ENCODE measurements at regions not wholly inside any gene's neighbourhood (a gene's known extent, or its start where the extent isn't known, plus 50 kb on each side); places are given as distances from the start of the nearest gene placed in this dataset.

DNA sequence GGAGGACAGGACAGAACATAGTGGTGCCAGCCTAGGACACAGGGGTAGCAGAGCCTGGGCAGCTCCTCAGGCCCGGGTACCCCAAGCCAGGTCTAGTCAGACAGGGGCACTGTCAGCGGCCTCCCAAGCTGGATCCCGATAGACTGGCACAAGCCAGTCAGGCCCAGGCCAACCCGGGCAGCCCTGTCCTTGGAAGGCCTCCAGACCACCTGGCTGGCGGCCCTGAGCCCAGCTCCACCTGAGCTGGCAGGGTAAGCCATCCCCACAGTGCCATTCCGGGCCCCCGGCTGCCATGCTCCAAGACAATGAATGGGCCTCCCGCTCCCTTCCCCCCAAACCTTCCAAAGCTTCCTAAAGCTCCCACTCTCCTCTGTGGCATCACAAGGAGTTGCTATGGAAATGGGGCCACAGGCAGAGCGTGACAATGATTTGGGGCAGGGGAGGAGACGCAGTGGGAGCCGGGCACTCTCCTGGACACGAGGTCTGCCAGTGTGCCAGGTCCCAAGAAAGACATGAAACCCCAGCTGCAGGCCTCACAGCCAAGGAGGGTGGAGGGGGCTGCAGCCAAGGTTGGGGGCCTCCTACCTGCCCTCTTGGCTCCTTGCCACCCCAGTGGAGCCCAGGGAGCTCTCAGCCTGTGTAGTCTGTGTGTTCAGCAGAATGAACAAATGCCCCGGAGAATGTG is 165.6 kb upstream of the LINGO1 start:
- H2AFZ ChIP-seq (ENCODE audit: low read length), result peak overlapping the region; percentile 52; the same call in 1 of the 2 replicates
- H3K4me3 ChIP-seq (ENCODE audit: low read length), result no peak overlapping the region
- no peaks in the 10 kb centered on the region for H3K27me3 ChIP-seq (replicated peaks; ENCODE audit: insufficient read depth, low read length)
- no peaks in the 10 kb centered on the region for H3K9me3 ChIP-seq (replicated peaks; ENCODE audit: insufficient read depth, low read length)
- H4K20me1 ChIP-seq (ENCODE audit: insufficient read depth, low read length), result no peaks in the 10 kb centered on the region
- H3K9ac ChIP-seq (ENCODE audit: low read length), result peak overlapping the region; percentile 57
- no peaks in the 10 kb centered on the region for H3K79me2 ChIP-seq (ENCODE audit: low read length)
- peak overlapping the region; percentile 96 for H3K27ac ChIP-seq (ENCODE audit: low read length)
- H3F3A ChIP-seq (ENCODE audit: insufficient read depth, low read length), result peaks cover 14% of the 10 kb centered on the region
- TF ChIP-seq EZH2 (optimal IDR thresholded peaks at IDR 0.05; ENCODE audit: low read depth, low read length), result no peak
- H3K4me2 ChIP-seq (ENCODE audit: low read depth, low read length), result peak overlapping the region; percentile 78
- peaks cover 22% of the 10 kb centered on the region for H3K4me1 ChIP-seq (ENCODE audit: low read length)
- H3K36me3 ChIP-seq (replicated peaks; ENCODE audit: insufficient read depth, low read length), result no peaks in the 10 kb centered on the region
- H3K9me2 ChIP-seq (replicated peaks; ENCODE audit: insufficient read depth, low read length), result no peaks in the 10 kb centered on the region
- DNase-seq, result no peak

DNA sequence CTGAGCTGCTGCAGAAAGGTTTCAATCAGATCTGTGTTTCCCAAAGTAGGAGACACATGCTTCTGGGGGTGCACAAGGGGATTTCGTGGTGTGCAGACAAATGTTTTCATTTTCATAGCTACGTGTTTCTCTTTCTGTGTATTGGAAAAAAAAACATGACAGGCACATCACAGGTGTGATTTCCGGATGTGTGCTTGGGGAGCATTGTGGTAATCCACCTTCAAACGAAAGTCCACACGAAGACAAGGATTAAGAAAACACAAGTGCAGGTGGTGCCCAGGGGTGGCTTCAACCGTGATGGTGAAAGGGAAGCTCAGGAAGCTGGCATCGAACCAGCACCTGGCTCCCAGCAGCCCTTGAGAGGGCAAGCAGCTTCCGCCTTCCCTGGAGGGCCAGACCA is 164.6 kb upstream of the LINGO1 start:
- Histone ChIP-seq H2AFZ (ENCODE audit: low read length) (peak overlapping the region; percentile 58), H3K4me2 (ENCODE audit: low read depth, low read length) (peak overlapping the region; percentile 78)

DNA sequence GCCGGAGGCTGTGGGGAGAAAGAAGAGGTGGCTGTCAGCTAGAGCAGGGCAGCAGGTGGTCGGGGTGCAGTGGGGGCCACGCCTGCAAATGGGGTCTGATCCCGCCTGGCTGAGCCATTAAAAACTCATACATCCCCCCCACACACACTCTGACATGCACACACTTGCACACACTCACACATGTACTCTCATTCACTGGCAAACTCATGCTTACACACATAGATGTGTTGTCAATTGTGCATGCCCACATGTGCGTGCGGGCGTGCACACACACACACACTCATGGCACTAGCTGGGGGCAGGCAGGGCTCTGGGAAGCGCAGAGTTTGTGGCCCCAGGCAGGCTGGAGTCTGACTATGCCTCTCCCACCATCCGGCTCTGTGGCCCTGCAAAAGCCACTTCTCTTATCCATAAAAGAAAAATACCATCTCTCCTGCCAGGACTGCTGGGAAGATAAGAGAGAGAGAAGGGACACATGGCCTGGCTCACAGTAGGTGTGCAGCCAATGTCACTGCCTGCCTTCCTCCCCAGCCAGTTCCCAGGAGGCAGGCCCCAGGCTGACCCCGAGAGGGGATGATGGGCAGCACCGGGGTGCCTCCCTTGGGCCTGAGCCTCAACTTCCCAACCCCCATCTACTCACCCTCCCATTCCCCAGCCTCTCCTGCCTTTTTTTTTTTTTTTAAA is 163.5 kb upstream of the LINGO1 start:
- Histone ChIP-seq H3K9ac (ENCODE audit: low read length) (no peak overlapping the region), H3K27me3 (replicated peaks; ENCODE audit: insufficient read depth, low read length) (no peaks in the 10 kb centered on the region), H2AFZ (ENCODE audit: low read length) (no peak overlapping the region), H3K4me1 (ENCODE audit: low read length) (peaks cover 22% of the 10 kb centered on the region), H3K27ac (ENCODE audit: low read length) (peak overlapping the region; percentile 96; the same call in 1 of the 2 replicates), H3K36me3 (replicated peaks; ENCODE audit: insufficient read depth, low read length) (no peaks in the 10 kb centered on the region), H3K79me2 (ENCODE audit: low read length) (no peaks in the 10 kb centered on the region), H3K9me3 (replicated peaks; ENCODE audit: insufficient read depth, low read length) (no peaks in the 10 kb centered on the region), H3K4me3 (ENCODE audit: low read length) (no peak overlapping the region), H4K20me1 (ENCODE audit: insufficient read depth, low read length) (no peaks in the 10 kb centered on the region), H3K9me2 (replicated peaks; ENCODE audit: insufficient read depth, low read length) (no peaks in the 10 kb centered on the region), H3K4me2 (ENCODE audit: low read depth, low read length) (no peak overlapping the region), H3F3A (ENCODE audit: insufficient read depth, low read length) (peaks cover 14% of the 10 kb centered on the region)
- TF ChIP-seq EZH2 (optimal IDR thresholded peaks at IDR 0.05; ENCODE audit: low read depth, low read length) (no peak), EZH2phosphoT487 (IDR thresholded peaks at IDR 0.05; ENCODE audit: low read length) (no peak)
- no peak for DNase-seq

More for the DNA sequence above, 164.6 kb upstream of the LINGO1 start:
- Histone ChIP-seq H3K4me3 (ENCODE audit: low read length) (peak overlapping the region; percentile 34), H3K79me2 (ENCODE audit: low read length) (no peaks in the 10 kb centered on the region), H3K27ac (ENCODE audit: low read length) (peak overlapping the region; percentile 96), H4K20me1 (ENCODE audit: insufficient read depth, low read length) (no peaks in the 10 kb centered on the region), H3K9ac (ENCODE audit: low read length) (peak overlapping the region; percentile 57), H3K9me2 (replicated peaks; ENCODE audit: insufficient read depth, low read length) (no peaks in the 10 kb centered on the region), H3F3A (ENCODE audit: insufficient read depth, low read length) (peaks cover 14% of the 10 kb centered on the region), H3K4me1 (ENCODE audit: low read length) (peaks cover 22% of the 10 kb centered on the region), H3K9me3 (replicated peaks; ENCODE audit: insufficient read depth, low read length) (no peaks in the 10 kb centered on the region), H3K27me3 (replicated peaks; ENCODE audit: insufficient read depth, low read length) (no peaks in the 10 kb centered on the region), H3K36me3 (replicated peaks; ENCODE audit: insufficient read depth, low read length) (no peaks in the 10 kb centered on the region)
- DNase-seq, result peak; percentile 98
- TF ChIP-seq EZH2 (optimal IDR thresholded peaks at IDR 0.05; ENCODE audit: low read depth, low read length) (no peak), EZH2phosphoT487 (IDR thresholded peaks at IDR 0.05; ENCODE audit: low read length) (no peak)
- TF ChIP-seq, protein P1, sequence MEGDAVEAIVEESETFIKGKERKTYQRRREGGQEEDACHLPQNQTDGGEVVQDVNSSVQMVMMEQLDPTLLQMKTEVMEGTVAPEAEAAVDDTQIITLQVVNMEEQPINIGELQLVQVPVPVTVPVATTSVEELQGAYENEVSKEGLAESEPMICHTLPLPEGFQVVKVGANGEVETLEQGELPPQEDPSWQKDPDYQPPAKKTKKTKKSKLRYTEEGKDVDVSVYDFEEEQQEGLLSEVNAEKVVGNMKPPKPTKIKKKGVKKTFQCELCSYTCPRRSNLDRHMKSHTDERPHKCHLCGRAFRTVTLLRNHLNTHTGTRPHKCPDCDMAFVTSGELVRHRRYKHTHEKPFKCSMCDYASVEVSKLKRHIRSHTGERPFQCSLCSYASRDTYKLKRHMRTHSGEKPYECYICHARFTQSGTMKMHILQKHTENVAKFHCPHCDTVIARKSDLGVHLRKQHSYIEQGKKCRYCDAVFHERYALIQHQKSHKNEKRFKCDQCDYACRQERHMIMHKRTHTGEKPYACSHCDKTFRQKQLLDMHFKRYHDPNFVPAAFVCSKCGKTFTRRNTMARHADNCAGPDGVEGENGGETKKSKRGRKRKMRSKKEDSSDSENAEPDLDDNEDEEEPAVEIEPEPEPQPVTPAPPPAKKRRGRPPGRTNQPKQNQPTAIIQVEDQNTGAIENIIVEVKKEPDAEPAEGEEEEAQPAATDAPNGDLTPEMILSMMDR (IDR thresholded peaks at IDR 0.05; ENCODE audit: low read length), result no peak

DNA sequence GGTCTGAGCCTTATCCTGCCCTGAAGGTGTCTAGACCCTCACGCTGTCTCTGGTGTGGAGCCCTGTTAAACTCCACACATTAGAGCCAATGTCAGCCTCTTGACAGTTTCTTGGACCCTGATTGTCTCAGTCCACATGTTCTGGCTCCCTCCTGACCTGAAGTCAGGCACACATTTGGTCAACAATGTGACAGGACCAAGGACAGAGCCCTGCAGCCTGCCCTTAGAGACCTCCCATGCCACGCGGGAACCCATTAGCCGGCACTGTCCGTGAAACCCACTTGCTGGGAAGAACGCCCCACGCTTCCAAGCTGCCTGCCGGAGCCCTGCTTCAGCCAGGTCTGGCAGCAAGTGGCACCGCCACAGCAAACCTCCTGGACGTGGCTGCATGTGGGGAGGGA is 162.7 kb upstream of the LINGO1 start:
- Histone ChIP-seq H3F3A (ENCODE audit: insufficient read depth, low read length) (peaks cover 14% of the 10 kb centered on the region), H3K27ac (ENCODE audit: low read length) (no peak overlapping the region), H3K4me2 (ENCODE audit: low read depth, low read length) (no peak overlapping the region), H3K36me3 (replicated peaks; ENCODE audit: insufficient read depth, low read length) (no peaks in the 10 kb centered on the region), H3K9me2 (replicated peaks; ENCODE audit: insufficient read depth, low read length) (no peaks in the 10 kb centered on the region), H3K79me2 (ENCODE audit: low read length) (no peaks in the 10 kb centered on the region), H2AFZ (ENCODE audit: low read length) (no peak overlapping the region), H3K4me1 (ENCODE audit: low read length) (peaks cover 22% of the 10 kb centered on the region), H3K9me3 (replicated peaks; ENCODE audit: insufficient read depth, low read length) (no peaks in the 10 kb centered on the region), H3K4me3 (ENCODE audit: low read length) (no peak overlapping the region), H3K27me3 (replicated peaks; ENCODE audit: insufficient read depth, low read length) (no peaks in the 10 kb centered on the region), H4K20me1 (ENCODE audit: insufficient read depth, low read length) (no peaks in the 10 kb centered on the region), H3K9ac (ENCODE audit: low read length) (no peak overlapping the region)
- DNase-seq, result no peak
- TF ChIP-seq, protein P1 (IDR thresholded peaks at IDR 0.05; ENCODE audit: low read length), result no peak
- TF ChIP-seq EZH2 (optimal IDR thresholded peaks at IDR 0.05; ENCODE audit: low read depth, low read length) (no peak), EZH2phosphoT487 (IDR thresholded peaks at IDR 0.05; ENCODE audit: low read length) (no peak)

Data from MM.1S (cell line).